Upper lobe of left lung (tissue), 6 donors: ENCODE measurements at regions not wholly inside any gene's neighbourhood (a gene's known extent, or its start where the extent isn't known, plus 50 kb on each side); places are given as distances from the start of the nearest gene placed in this dataset.

Source experiments
- ATAC-seq, 2 donors: fragments of 200-7000 bp; cut with Tn5 transposase; one replicate each; pipeline ENCODE4 v1.9.1; 2022; ENCODE audit warnings: mild to moderate bottlenecking in 2 of 2, moderate library complexity in 2 of 2; ENCODE audit not compliant: low FRiP score in 2 of 2
- DNase-seq, 2 donors: peaks; one replicate each; pipeline ENCODE4 v3.0.0-alpha.2; 2019 to 2020
- H3K27ac ChIP-seq, 4 donors: fragments of 200-600 bp; sonication (generic); one replicate each; pipeline ENCODE4 v1.5.1; 2016 to 2019
- H3K27me3 ChIP-seq, 4 donors: fragments of 200-600 bp; sonication (generic); one replicate each; pipeline ENCODE4 v1.5.1; 2017 to 2019
- H3K36me3 ChIP-seq, 4 donors: fragments of 200-600 bp; sonication (generic); one replicate each; pipeline ENCODE4 v1.5.1; 2016 to 2019
- H3K4me1 ChIP-seq, 4 donors: fragments of 200-600 bp; sonication (generic); one replicate each; pipeline ENCODE4 v1.5.1; 2018 to 2019
- H3K4me3 ChIP-seq, 4 donors: fragments of 200-600 bp; sonication (generic); one replicate each; pipeline ENCODE4 v1.5.1; 2017 to 2019; ENCODE audit warnings: mild to moderate bottlenecking in 2 of 4, moderate library complexity in 1 of 4
- H3K9me3 ChIP-seq, 4 donors: fragments of 200-600 bp; sonication (generic); one replicate each; pipeline ENCODE4 v1.5.1; 2018 to 2019
- EP300 ChIP-seq, 4 donors: sonication (generic); formaldehyde crosslinking; IDR thresholded peaks; one replicate each; pipeline ENCODE4 v1.5.1; 2017; ENCODE audit warnings: antibody characterized with exemption in 4 of 4, control low read depth in 2 of 4
- POLR2A ChIP-seq, 4 donors: fragments of 450-650 bp; IDR thresholded peaks; one replicate each; pipeline ENCODE4 v1.5.1; 2016 to 2017; ENCODE audit warnings: antibody characterized with exemption in 4 of 4, mild to moderate bottlenecking in 2 of 4
- POLR2AphosphoS5 ChIP-seq, 2 donors: sonication (generic); formaldehyde crosslinking; IDR thresholded peaks; one replicate each; pipeline ENCODE4 v1.5.1; 2017; ENCODE audit warnings: antibody characterized with exemption in 2 of 2
- WGBS, 2 donors: methylation state at CpG; one replicate each; pipeline ENCODE4 v1.1.5; 2017 to 2018; 5-methylcytosine and 5-hydroxymethylcytosine counted together
- TF ChIP-seq, protein P1 (sequence below), 6 experiments: fragments of 450-650 bp in 4 of 6; fragments of 200-600 bp in 2 of 6; sonication (generic) in 2 of 6; IDR thresholded peaks; one replicate each; pipeline ENCODE4 v1.5.1; 2016 to 2019; ENCODE audit warnings: antibody characterized with exemption in 6 of 6
- donor health status: DM: no; HTN: no; CAD: no; lungs with moderate emphysema.
- donor health status: DM: no; HTN: yes; CAD: no; lungs with severe emphysema.

- Histone ChIP-seq H3K36me3 (no peaks in the 10 kb centered on the region), H3K27me3 (no peaks in the 10 kb centered on the region), H3K9me3 (peaks cover 0 to 2% (median 0%) of the 10 kb centered on the region in 4 donors), H3K4me3 (no peak overlapping the region), H3K4me1 (no peaks in the 10 kb centered on the region), H3K27ac (no peak overlapping the region)
- 79 to 91% methylated on average over 1 of the region's 1 CpG for WGBS, 2 donors
- no peak for ATAC-seq
- no peak for DNase-seq
- TF ChIP-seq EP300 (IDR thresholded peaks at IDR 0.05) (no peak), POLR2AphosphoS5 (IDR thresholded peaks at IDR 0.05) (no peak), POLR2A (IDR thresholded peaks at IDR 0.05) (no peak)
- TF ChIP-seq, protein P1, sequence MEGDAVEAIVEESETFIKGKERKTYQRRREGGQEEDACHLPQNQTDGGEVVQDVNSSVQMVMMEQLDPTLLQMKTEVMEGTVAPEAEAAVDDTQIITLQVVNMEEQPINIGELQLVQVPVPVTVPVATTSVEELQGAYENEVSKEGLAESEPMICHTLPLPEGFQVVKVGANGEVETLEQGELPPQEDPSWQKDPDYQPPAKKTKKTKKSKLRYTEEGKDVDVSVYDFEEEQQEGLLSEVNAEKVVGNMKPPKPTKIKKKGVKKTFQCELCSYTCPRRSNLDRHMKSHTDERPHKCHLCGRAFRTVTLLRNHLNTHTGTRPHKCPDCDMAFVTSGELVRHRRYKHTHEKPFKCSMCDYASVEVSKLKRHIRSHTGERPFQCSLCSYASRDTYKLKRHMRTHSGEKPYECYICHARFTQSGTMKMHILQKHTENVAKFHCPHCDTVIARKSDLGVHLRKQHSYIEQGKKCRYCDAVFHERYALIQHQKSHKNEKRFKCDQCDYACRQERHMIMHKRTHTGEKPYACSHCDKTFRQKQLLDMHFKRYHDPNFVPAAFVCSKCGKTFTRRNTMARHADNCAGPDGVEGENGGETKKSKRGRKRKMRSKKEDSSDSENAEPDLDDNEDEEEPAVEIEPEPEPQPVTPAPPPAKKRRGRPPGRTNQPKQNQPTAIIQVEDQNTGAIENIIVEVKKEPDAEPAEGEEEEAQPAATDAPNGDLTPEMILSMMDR (IDR thresholded peaks at IDR 0.05), result no peak
These were observed 298.8 kb downstream of the SLCO4C1 start for GRCh38 chr5:101997235-101997634.

DNA sequence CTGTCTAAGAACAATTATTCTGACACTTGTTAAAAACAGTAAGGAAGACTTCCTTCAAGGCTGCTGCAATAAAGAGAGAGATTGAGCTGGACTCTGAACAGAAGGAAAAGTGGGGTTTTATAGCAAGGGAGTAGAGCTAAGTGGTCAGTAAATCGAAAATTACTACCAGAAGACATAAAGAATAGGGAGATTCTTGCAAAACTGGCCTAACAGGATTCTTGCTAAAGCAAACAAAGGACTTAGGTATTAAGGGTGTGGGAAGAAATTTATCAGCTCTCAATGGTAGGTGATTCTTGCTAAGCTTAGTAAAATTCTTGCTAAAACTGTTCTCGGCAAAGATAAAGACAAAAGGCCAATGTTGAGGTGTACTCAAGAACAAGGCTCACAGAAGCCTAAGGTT is 300.5 kb downstream of the SLCO4C1 start:
- TF ChIP-seq EP300 (IDR thresholded peaks at IDR 0.05) (no peak), POLR2AphosphoS5 (IDR thresholded peaks at IDR 0.05) (no peak), POLR2A (IDR thresholded peaks at IDR 0.05) (no peak)
- TF ChIP-seq, protein P1 (IDR thresholded peaks at IDR 0.05), result no peak
- Histone ChIP-seq H3K27me3 (no peaks in the 10 kb centered on the region), H3K27ac (no peak overlapping the region), H3K9me3 (peaks cover 0 to 2% (median 0%) of the 10 kb centered on the region in 4 donors), H3K36me3 (no peaks in the 10 kb centered on the region), H3K4me1 (no peaks in the 10 kb centered on the region), H3K4me3 (no peak overlapping the region)
- 39 to 56% methylated on average over 2 of the region's 2 CpGs for WGBS, 2 donors
- DNase-seq, result no peak
- no peak for ATAC-seq

GRCh38 chr5:101991486-101991885 is 304.6 kb downstream of the SLCO4C1 start:
- Histone ChIP-seq H3K9me3 (peaks cover 0 to 2% (median 0%) of the 10 kb centered on the region in 4 donors), H3K4me1 (no peaks in the 10 kb centered on the region), H3K27me3 (no peaks in the 10 kb centered on the region), H3K36me3 (no peaks in the 10 kb centered on the region), H3K27ac (no peak overlapping the region), H3K4me3 (no peak overlapping the region)
- ATAC-seq (no peak), DNase-seq (no peak)
- TF ChIP-seq, protein P1 (IDR thresholded peaks at IDR 0.05), result no peak
- no peak for TF ChIP-seq POLR2AphosphoS5 (IDR thresholded peaks at IDR 0.05)
- no peak for TF ChIP-seq EP300 (IDR thresholded peaks at IDR 0.05)
- TF ChIP-seq POLR2A (IDR thresholded peaks at IDR 0.05), result no peak
- WGBS, 2 donors, result 40 to 48% methylated on average over 1 of the region's 1 CpG

GRCh38 chr5:101989659-101990058 is 306.4 kb downstream of the SLCO4C1 start:
- H3K4me3 ChIP-seq, result no peak overlapping the region
- WGBS, 2 donors, result 47 to 73% methylated on average over 1 of the region's 1 CpG
- ATAC-seq, result no peak
- TF ChIP-seq POLR2AphosphoS5 (IDR thresholded peaks at IDR 0.05), result no peak
- TF ChIP-seq POLR2A (IDR thresholded peaks at IDR 0.05), result no peak
- no peak for TF ChIP-seq EP300 (IDR thresholded peaks at IDR 0.05)
- TF ChIP-seq, protein P1 (IDR thresholded peaks at IDR 0.05), result no peak
- H3K27me3 ChIP-seq, result no peaks in the 10 kb centered on the region
- peaks cover 0 to 2% (median 0%) of the 10 kb centered on the region in 4 donors for H3K9me3 ChIP-seq
- DNase-seq, result no peak
- H3K36me3 ChIP-seq, result no peaks in the 10 kb centered on the region
- H3K4me1 ChIP-seq, result no peaks in the 10 kb centered on the region
- no peak overlapping the region for H3K27ac ChIP-seq

DNA sequence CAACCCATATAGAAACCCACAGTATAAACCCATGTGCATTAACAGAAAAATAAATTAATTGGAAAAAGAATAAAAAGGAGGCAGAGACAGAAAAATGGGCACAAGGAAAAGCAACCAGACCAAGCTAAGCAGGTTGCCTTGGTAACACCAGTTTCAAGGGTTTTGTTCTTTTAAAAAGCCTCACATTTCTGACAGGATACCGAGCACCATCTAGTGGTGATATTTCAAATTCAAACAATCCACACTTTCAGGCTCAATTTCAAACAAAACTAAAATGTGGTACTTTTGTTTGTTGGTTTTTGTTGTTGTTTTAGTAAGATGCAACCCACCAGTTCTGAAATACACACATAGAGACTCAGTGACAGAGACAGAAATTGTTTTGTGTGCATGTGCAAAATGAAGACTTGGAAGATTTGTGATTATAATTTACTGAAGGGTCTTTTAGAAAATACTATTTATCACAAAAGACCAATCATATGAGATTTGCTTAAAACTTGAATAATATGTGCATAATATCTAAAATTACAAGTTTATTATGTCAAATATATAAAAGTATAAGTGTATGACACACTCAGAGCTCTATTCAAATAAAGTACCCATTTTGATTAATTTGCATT is 318.2 kb downstream of the SLCO4C1 start:
- Histone ChIP-seq H3K4me1 (no peaks in the 10 kb centered on the region), H3K4me3 (no peak overlapping the region), H3K36me3 (no peaks in the 10 kb centered on the region), H3K9me3 (no peaks in the 10 kb centered on the region), H3K27me3 (no peaks in the 10 kb centered on the region), H3K27ac (no peak overlapping the region)
- no peak for DNase-seq
- TF ChIP-seq POLR2AphosphoS5 (IDR thresholded peaks at IDR 0.05), result no peak
- TF ChIP-seq, protein P1 (IDR thresholded peaks at IDR 0.05), result peak in 4 of 6 experiments; percentile 37 to 65 (median 60)
- ATAC-seq, result peak; percentile 64 to 65
- 0% methylated on average over 1 of the region's 1 CpG for WGBS, 2 donors
